Thyroid gland (tissue), 4 donors: ENCODE measurements at regions not wholly inside any gene's neighbourhood (a gene's known extent, or its start where the extent isn't known, plus 50 kb on each side); places are given as distances from the start of the nearest gene placed in this dataset.

ENCODE experiments used
- DNase-seq, 2 donors: peaks; one replicate each; pipeline ENCODE4 v3.0.0-alpha.2; 2019
- H3K27ac ChIP-seq, 3 donors: fragments of 200-600 bp; sonication (generic); 1 replicate in 2 of 3; 2 replicates in 1 of 3; pipeline ENCODE4 v1.5.1; 2016 to 2019; ENCODE audit warnings: mild to moderate bottlenecking in 1 of 3, moderate library complexity in 1 of 3
- H3K27me3 ChIP-seq: fragments of 200-600 bp; sonication (generic); one replicate; pipeline ENCODE4 v1.5.1; 2019
- H3K36me3 ChIP-seq, 2 donors: fragments of 200-600 bp; sonication (generic); one replicate each; pipeline ENCODE4 v1.5.1; 2016 to 2019
- H3K4me1 ChIP-seq, 2 donors: fragments of 200-600 bp; sonication (generic); one replicate each; pipeline ENCODE4 v1.5.1; 2017 to 2019
- H3K4me3 ChIP-seq, 3 donors: fragments of 200-600 bp; sonication (generic); replicated peaks in 1 of 3; 1 replicate in 2 of 3; 2 replicates in 1 of 3; pipeline ENCODE4 v1.5.1; 2016; ENCODE audit warnings: mild to moderate bottlenecking in 1 of 3
- H3K9me3 ChIP-seq: fragments of 200-600 bp; sonication (generic); one replicate; pipeline ENCODE4 v1.5.1; 2017
- CTCF ChIP-seq, 6 experiments: fragments of 200-600 bp in 3 of 6; fragments of 450-650 bp in 3 of 6; sonication (generic) in 3 of 6; IDR thresholded peaks; one replicate each; pipeline ENCODE4 v1.5.1; 2016 to 2019; ENCODE audit warnings: antibody characterized with exemption in 6 of 6, mild to moderate bottlenecking in 2 of 6, inconsistent platforms in 1 of 6, moderate library complexity in 1 of 6
- POLR2A ChIP-seq, 2 donors: fragments of 450-650 bp; IDR thresholded peaks; one replicate each; pipeline ENCODE4 v1.6.1; 2017; ENCODE audit warnings: antibody characterized with exemption in 2 of 2, mild to moderate bottlenecking in 2 of 2, moderate library complexity in 1 of 2
- WGBS, 2 donors: methylation state at CpG; one replicate each; pipeline ENCODE4 v1.1.5; 2017; 5-methylcytosine and 5-hydroxymethylcytosine counted together
- intact Hi-C: fragments of 100-400 bp; cut with DNase I; formaldehyde crosslinking; loops from one replicate; pipeline ENCODE4 v1.15.1; 2023

DNA sequence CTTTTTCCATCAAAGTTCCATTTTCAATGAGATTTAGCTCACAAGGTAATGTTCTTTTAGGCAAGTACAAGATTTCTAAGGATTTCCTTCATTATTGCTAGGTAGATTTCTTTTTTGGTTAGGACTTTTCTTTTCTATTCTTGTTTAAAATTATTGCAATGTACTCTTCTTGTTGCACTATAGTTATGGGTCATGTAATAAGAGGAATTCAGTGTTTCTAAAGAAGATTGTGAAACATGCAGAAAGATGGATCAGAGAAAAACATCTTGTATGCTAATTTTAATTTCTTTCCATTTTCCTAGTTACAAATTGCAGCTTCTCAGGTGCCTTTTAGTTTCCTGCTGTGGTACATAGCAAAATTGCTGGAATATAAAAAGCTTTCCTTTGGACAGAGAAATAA lies 56.1 kb downstream of the BTG1 start:
- Histone ChIP-seq H3K27me3 (no peaks in the 10 kb centered on the region), H3K4me1 (no peaks in the 10 kb centered on the region), H3K36me3 (no peaks in the 10 kb centered on the region), H3K27ac (no peak overlapping the region), H3K4me3 (no peak overlapping the region), H3K9me3 (no peaks in the 10 kb centered on the region)
- intact Hi-C loops = no loop called here
- no peak for DNase-seq
- TF ChIP-seq CTCF (IDR thresholded peaks at IDR 0.05) = no peak
- TF ChIP-seq POLR2A (IDR thresholded peaks at IDR 0.05) = no peak

DNA sequence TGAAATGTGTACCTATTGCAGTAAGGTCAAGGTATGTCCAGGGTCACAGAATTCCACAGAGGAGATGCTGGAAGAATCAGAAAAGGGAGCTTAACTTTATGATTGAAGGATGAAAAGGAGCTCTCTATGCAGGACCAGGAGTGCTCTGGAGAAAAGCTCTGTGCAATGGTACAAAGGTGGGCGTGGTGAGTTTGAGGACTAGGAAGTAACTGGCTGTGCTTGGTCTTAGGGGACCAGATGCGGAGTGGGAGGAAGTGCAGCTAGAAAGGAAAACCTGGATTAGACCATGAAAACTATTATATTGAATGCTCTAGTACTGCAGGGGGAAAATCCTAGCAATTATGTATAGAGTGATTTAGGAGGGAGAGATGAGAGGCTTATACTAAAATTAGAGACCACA lies 56.8 kb downstream of the BTG1 start:
- DNase-seq = no peak

DNA sequence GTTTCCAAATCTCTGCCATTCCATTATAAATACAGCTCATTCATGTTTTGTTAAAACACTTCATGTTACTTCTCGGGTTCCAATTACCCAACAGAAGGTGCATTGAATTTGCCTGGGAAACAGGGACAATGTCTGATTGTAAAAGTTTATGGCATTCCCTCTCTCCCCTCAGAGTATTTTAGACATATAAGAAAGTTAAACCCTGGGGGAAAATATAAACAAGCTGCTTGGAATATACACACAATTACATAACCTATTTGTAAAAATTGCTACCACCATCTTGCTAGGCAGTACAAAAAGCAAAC lies 60.0 kb downstream of the BTG1 start:
- 96 to 98% methylated on average over 1 of the region's 1 CpG for WGBS, 2 donors

More for the DNA sequence above, 56.8 kb downstream of the BTG1 start:
- intact Hi-C loops = no loop called here
- no peak for TF ChIP-seq POLR2A (IDR thresholded peaks at IDR 0.05)
- no peak for TF ChIP-seq CTCF (IDR thresholded peaks at IDR 0.05)
- 79 to 81% methylated on average over 2 of the region's 2 CpGs for WGBS, 2 donors
- Histone ChIP-seq H3K4me1 (no peaks in the 10 kb centered on the region), H3K9me3 (no peaks in the 10 kb centered on the region), H3K36me3 (no peaks in the 10 kb centered on the region), H3K27ac (no peak overlapping the region), H3K27me3 (no peaks in the 10 kb centered on the region), H3K4me3 (no peak overlapping the region)

DNA sequence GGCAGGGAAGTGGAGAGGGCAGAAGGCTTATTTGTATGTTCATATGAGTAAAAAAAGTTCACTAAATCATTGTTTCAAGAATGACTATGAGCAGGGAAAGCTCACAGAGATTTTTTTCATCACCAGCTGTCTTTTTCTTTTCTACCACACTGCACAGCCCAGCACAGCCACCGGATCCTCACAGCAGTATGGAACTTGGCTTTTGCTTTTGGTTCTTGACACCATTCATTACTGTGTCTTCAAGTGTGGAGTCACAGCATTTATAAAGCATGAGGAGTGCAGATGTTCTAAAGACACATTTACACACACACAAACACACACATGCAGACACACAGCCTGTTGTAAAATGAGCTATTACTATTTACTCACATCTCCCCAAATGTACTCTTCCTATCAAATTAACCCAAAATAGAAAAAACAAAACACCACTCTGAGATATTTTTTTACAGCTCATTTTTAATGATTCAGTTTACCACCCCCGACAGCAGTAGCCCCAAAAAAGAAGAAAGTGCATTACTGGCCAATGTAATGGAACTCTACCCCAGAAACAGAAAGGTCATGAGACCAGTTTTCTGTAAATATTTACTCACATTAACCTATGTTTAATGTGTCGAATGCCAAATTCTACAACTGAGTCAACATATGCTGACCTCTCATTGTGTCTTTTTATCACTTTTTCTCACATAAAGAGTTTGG lies 60.5 kb downstream of the BTG1 start:
- intact Hi-C loops = no loop called here
- peaks cover 4 to 5% of the 10 kb centered on the region in 2 donors for H3K4me1 ChIP-seq
- H3K27ac ChIP-seq = no peak overlapping the region
- no peaks in the 10 kb centered on the region for H3K36me3 ChIP-seq
- H3K4me3 ChIP-seq = no peak overlapping the region
- no peaks in the 10 kb centered on the region for H3K27me3 ChIP-seq
- 92 to 94% methylated on average over 3 of the region's 3 CpGs for WGBS, 2 donors
- no peak for DNase-seq
- H3K9me3 ChIP-seq = no peaks in the 10 kb centered on the region
- TF ChIP-seq CTCF (IDR thresholded peaks at IDR 0.05) = no peak
- TF ChIP-seq POLR2A (IDR thresholded peaks at IDR 0.05) = no peak

More for the DNA sequence above, 60.0 kb downstream of the BTG1 start:
- Histone ChIP-seq H3K4me1 (peaks cover 0 to under 1% of the 10 kb centered on the region in 2 donors), H3K27me3 (no peaks in the 10 kb centered on the region), H3K4me3 (no peak overlapping the region), H3K36me3 (no peaks in the 10 kb centered on the region), H3K27ac (no peak overlapping the region), H3K9me3 (no peaks in the 10 kb centered on the region)
- intact Hi-C loops = no loop called here
- DNase-seq = no peak
- no peak for TF ChIP-seq CTCF (IDR thresholded peaks at IDR 0.05)
- TF ChIP-seq POLR2A (IDR thresholded peaks at IDR 0.05) = no peak

DNA sequence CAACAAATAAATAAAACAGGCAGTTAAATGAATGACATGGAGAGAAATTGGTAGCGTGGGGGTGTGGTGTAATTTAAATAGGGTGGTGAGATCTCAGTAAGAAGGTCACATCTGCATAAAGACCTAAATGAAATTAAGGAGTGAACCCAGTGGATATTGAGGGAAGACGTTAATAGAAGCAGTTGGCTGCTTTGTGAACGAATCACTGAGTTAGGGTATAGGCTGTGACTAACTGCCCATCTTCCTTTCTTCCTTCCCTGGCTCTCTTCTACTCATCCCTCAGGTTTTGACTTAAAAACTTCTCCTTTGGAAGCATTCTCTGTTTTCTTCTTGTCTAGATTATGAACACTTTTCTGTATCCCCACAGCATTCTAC lies 64.7 kb downstream of the BTG1 start:
- no peak overlapping the region for H3K4me3 ChIP-seq
- no peak overlapping the region for H3K27ac ChIP-seq
- peaks cover 13 to 23% of the 10 kb centered on the region in 2 donors for H3K4me1 ChIP-seq
- intact Hi-C loops = no loop called here
- no peaks in the 10 kb centered on the region for H3K9me3 ChIP-seq
- DNase-seq = no peak
- no peak for TF ChIP-seq POLR2A (IDR thresholded peaks at IDR 0.05)
- H3K36me3 ChIP-seq = no peaks in the 10 kb centered on the region
- H3K27me3 ChIP-seq = no peaks in the 10 kb centered on the region
- WGBS, 2 donors = 94 to 96% methylated on average over 3 of the region's 3 CpGs

DNA sequence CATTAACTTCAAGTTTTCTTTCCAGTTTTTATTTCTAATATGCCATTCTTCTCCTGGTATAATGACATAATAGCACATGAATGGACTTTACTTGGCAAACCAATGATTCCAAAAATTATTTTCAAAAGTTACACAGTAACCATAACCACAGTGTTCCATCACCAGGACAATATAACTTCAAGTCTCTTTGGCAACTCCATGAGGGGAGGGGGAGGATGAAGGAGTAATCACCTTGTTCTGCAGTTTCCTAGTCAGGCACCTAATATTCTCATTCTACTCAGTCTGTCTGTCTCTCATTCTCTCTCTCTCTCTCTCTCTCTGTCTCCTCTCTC lies 66.6 kb downstream of the BTG1 start:
- DNase-seq = no peak
- Histone ChIP-seq H3K4me1 (peaks cover 20 to 38% of the 10 kb centered on the region in 2 donors), H3K4me3 (no peak overlapping the region), H3K27me3 (no peaks in the 10 kb centered on the region), H3K27ac (no peak overlapping the region), H3K9me3 (no peaks in the 10 kb centered on the region), H3K36me3 (no peaks in the 10 kb centered on the region)
- TF ChIP-seq CTCF (IDR thresholded peaks at IDR 0.05) = no peak
- TF ChIP-seq POLR2A (IDR thresholded peaks at IDR 0.05) = no peak
- intact Hi-C loops = no loop called here
